IMR-90 (cell line): ENCODE measurements at regions not wholly inside any gene's neighbourhood (a gene's known extent, or its start where the extent isn't known, plus 50 kb on each side); places are given as distances from the start of the nearest gene placed in this dataset.

Experiments used
- ATAC-seq: fragments of 200-7000 bp; cut with Tn5 transposase; 2 replicates; pipeline ENCODE4 v1.9.1; 2020; ENCODE audit warnings: low read depth, mild to moderate bottlenecking, moderate library complexity
- BruUV-seq: library from RNA; stranded (reverse); fragments of 400-500 nt; replicated peaks from 2 replicates; lab custom pipeline; 2021; lab: Mats Ljungman, UMichigan
- CTCF ChIA-PET: fragments of 300-600 bp; formaldehyde crosslinking; extraction: SDS; loops from one replicate; lab custom pipeline; 2021; ENCODE audit warnings: antibody characterized with exemption; lab: Yijun Ruan, JAX
- POLR2A ChIA-PET: fragments of 300-600 bp; sonication (Branson Sonifier 250); formaldehyde crosslinking; loops from one replicate; lab custom pipeline; 2022; ENCODE audit warnings: antibody characterized with exemption; ENCODE audit not compliant: unreplicated experiment; lab: Charles Lee
- DNase-seq: peaks from one replicate; pipeline ENCODE4 v3.0.0; 2013
- H2AFZ ChIP-seq: replicated peaks from 2 replicates; pipeline ENCODE3; 2013; ENCODE audit warnings: low read length, mild to moderate bottlenecking; ENCODE audit not compliant: poor library complexity
- H2AK5ac ChIP-seq: 2 replicates; pipeline ENCODE4 v1.6.1; 2013; ENCODE audit warnings: low read depth, low read length, inconsistent platforms
- H2AK9ac ChIP-seq: replicated peaks from 2 replicates; pipeline ENCODE3; 2013; ENCODE audit warnings: mild to moderate bottlenecking, low read depth, low read length, moderate library complexity; ENCODE audit not compliant: poor library complexity
- H2BK120ac ChIP-seq: 2 replicates; pipeline ENCODE4 v1.6.1; 2013; ENCODE audit warnings: low read depth, low read length, inconsistent platforms
- H2BK15ac ChIP-seq: 3 replicates; pipeline ENCODE4 v1.6.1; 2013; ENCODE audit warnings: low read depth, low read length, inconsistent platforms
- H2BK20ac ChIP-seq: 2 replicates; pipeline ENCODE4 v1.6.1; 2013; ENCODE audit warnings: low read depth, mild to moderate bottlenecking, inconsistent platforms, low read length, moderate library complexity
- H2BK5ac ChIP-seq: 2 replicates; pipeline ENCODE4 v1.6.1; 2013; ENCODE audit warnings: mild to moderate bottlenecking, low read depth, low read length, inconsistent platforms; ENCODE audit not compliant: poor library complexity, severe bottlenecking
- H3K14ac ChIP-seq: replicated peaks from 2 replicates; pipeline ENCODE4 v1.6.1; 2013; ENCODE audit warnings: low read depth, low read length, inconsistent platforms
- H3K18ac ChIP-seq: 2 replicates; pipeline ENCODE4 v1.6.1; 2013; ENCODE audit warnings: low read depth, low read length, control low read depth
- H3K23ac ChIP-seq: 2 replicates; pipeline ENCODE4 v1.6.1; 2013; ENCODE audit warnings: low read depth, low read length, inconsistent platforms
- H3K27ac ChIP-seq: 2 replicates; pipeline ENCODE4 v1.5.1; 2013; ENCODE audit warnings: mild to moderate bottlenecking, control low read depth, low read length; ENCODE audit not compliant: insufficient read depth
- H3K27me3 ChIP-seq: 2 replicates; pipeline ENCODE4 v1.6.1; 2013; ENCODE audit warnings: low read length; ENCODE audit not compliant: control insufficient read depth, insufficient read depth
- H3K36me3 ChIP-seq: 2 replicates; pipeline ENCODE4 v1.6.1; 2013; ENCODE audit warnings: low read length, mixed read lengths; ENCODE audit not compliant: control insufficient read depth, insufficient read depth
- H3K4ac ChIP-seq: 2 replicates; pipeline ENCODE4 v1.6.1; 2013; ENCODE audit warnings: low read depth, low read length, inconsistent platforms
- H3K4me1 ChIP-seq: 2 replicates; pipeline ENCODE4 v1.6.1; 2013; ENCODE audit warnings: low read length, mixed read lengths; ENCODE audit not compliant: control insufficient read depth, insufficient read depth
- H3K4me2 ChIP-seq: 2 replicates; pipeline ENCODE4 v1.6.1; 2013; ENCODE audit warnings: low read depth, mild to moderate bottlenecking, control low read depth, low read length, moderate library complexity
- H3K4me3 ChIP-seq: 2 replicates; pipeline ENCODE4 v1.5.1; 2013; ENCODE audit warnings: low read depth, mild to moderate bottlenecking, control low read depth, low read length, moderate library complexity; ENCODE audit not compliant: insufficient read depth
- H3K56ac ChIP-seq: 2 replicates; pipeline ENCODE4 v1.6.1; 2013; ENCODE audit warnings: low read length, inconsistent platforms; ENCODE audit not compliant: insufficient read depth; ENCODE audit errors: extremely low read depth
- H3K79me1 ChIP-seq, 2 experiments: 2 replicates each; pipeline ENCODE4 v1.6.1; 2013; ENCODE audit warnings: low read length in 2 of 2, inconsistent platforms in 1 of 2, low read depth in 1 of 2
- H3K9ac ChIP-seq: 2 replicates; pipeline ENCODE4 v1.6.1; 2013; ENCODE audit warnings: low read depth, low read length, control low read depth
- H3K9me1 ChIP-seq: 2 replicates; pipeline ENCODE4 v1.6.1; 2013; ENCODE audit warnings: low read length, inconsistent platforms; ENCODE audit not compliant: insufficient read depth
- H3K9me3 ChIP-seq: 2 replicates; pipeline ENCODE4 v1.6.1; 2013; ENCODE audit warnings: low read length; ENCODE audit not compliant: control insufficient read depth, insufficient read depth
- H4K20me1 ChIP-seq: 2 replicates; pipeline ENCODE4 v1.6.1; 2013; ENCODE audit warnings: low read length, inconsistent platforms; ENCODE audit not compliant: insufficient read depth
- H4K5ac ChIP-seq: 2 replicates; pipeline ENCODE4 v1.6.1; 2013; ENCODE audit warnings: mild to moderate bottlenecking, low read depth, low read length, control low read depth
- H4K8ac ChIP-seq, 2 experiments: 2 replicates each; pipeline ENCODE4 v1.6.1; 2013; ENCODE audit warnings: low read depth in 2 of 2, low read length in 2 of 2, control low read depth in 1 of 2, inconsistent platforms in 1 of 2
- H4K91ac ChIP-seq: 2 replicates; pipeline ENCODE4 v1.6.1; 2013; ENCODE audit warnings: low read depth, low read length, inconsistent platforms; ENCODE audit not compliant: insufficient read depth
- MXI1 ChIP-seq: IDR thresholded peaks from 2 replicates; pipeline ENCODE4 v1.6.1; 2012; ENCODE audit warnings: low read depth, mild to moderate bottlenecking, low read length, moderate library complexity, borderline replicate concordance
- POLR2A ChIP-seq: IDR thresholded peaks from 2 replicates; pipeline ENCODE4 v1.6.1; 2012; ENCODE audit warnings: mild to moderate bottlenecking, low read depth, low read length
- RAD21 ChIP-seq: IDR thresholded peaks from 2 replicates; pipeline ENCODE4 v1.6.1; 2012; ENCODE audit warnings: low read length, improper control_type of control experiment
- SMC3 ChIP-seq: fragments of 150-350 bp; IDR thresholded peaks from 2 replicates; pipeline ENCODE4 v1.6.1; 2016; ENCODE audit warnings: low read depth, mild to moderate bottlenecking, antibody characterized with exemption, low read length, moderate library complexity
- WGBS, 2 experiments: methylation state at CpG; one replicate each; pipeline versions ENCODE4 v1.1.5 to v1.1.7; 2013; ENCODE audit warnings: missing lambda C conversion rate in 2 of 2; ENCODE audit not compliant: insufficient read length in 1 of 2; ENCODE audit errors: extremely low coverage in 2 of 2; 5-methylcytosine and 5-hydroxymethylcytosine counted together
- dilution Hi-C: fragments of 300-500 bp; cut with HindIII; formaldehyde crosslinking; loops from one replicate; pipeline ENCODE4 v1.14.3; 2018; ENCODE audit warnings: low sequenced_read_pairs; ENCODE audit not compliant: unreplicated experiment
- in situ Hi-C: fragments of 300-500 bp; cut with MboI; formaldehyde crosslinking; loops from 3 replicates; pipeline ENCODE4 v1.14.3; 2019; ENCODE audit warnings: low sequenced_read_pairs, inconsistent platforms, mixed read lengths
- intact Hi-C: fragments of 100-400 bp; cut with micrococcal nuclease; formaldehyde crosslinking; loops from 2 replicates; pipeline ENCODE4 v1.10.0; 2022

DNA sequence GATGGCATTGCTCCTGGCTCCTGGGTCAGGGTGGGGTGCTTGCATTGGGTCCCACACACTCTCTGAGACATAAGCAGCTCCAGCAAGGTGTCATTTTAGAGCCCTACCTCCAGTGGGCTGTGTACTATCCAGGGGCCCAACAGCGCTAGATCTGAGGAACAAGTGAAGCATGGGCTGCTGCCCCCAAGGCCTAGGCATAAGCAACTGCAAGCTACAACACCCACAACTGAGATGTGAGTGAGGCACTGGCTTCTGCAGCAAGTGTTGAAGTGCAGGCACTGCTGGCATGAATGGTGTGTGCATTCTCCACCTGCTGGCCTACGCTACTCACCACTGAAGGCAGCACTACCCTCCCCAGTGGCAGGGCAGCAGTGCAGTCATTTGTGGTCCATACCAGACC is 81.0 kb upstream of the STK39 start:
- H3K36me3 ChIP-seq: no peaks in the 10 kb centered on the region
- H3K9ac ChIP-seq: no peak overlapping the region
- H2BK15ac ChIP-seq: no peak overlapping the region
- no peak overlapping the region for H4K91ac ChIP-seq
- no peak overlapping the region for H2BK120ac ChIP-seq
- H3K56ac ChIP-seq: no peak overlapping the region
- ChIA-PET POLR2A (no interaction called here), CTCF (no interaction called here)
- dilution Hi-C loops: no loop called here
- H2BK5ac ChIP-seq: no peak overlapping the region
- H3K18ac ChIP-seq: no peak overlapping the region
- no peaks in the 10 kb centered on the region; the same call in 1 of the 2 replicates for H3K27me3 ChIP-seq
- H3K4me1 ChIP-seq: no peaks in the 10 kb centered on the region
- in situ Hi-C loops: no loop called here
- no peak overlapping the region for H2BK20ac ChIP-seq
- H4K20me1 ChIP-seq: no peaks in the 10 kb centered on the region
- DNase-seq: no peak
- no peak overlapping the region for H3K23ac ChIP-seq
- no peak overlapping the region for H2AFZ ChIP-seq
- no peak overlapping the region for H3K4ac ChIP-seq
- H3K27ac ChIP-seq: no peak overlapping the region
- H3K4me3 ChIP-seq: no peak overlapping the region
- intact Hi-C loops: no loop called here
- H3K9me3 ChIP-seq: no peaks in the 10 kb centered on the region
- no peak for ATAC-seq
- no peaks in the 10 kb centered on the region for H3K79me1 ChIP-seq
- no peaks in the 10 kb centered on the region for H3K9me1 ChIP-seq
- no TSS peak for BruUV-seq
- no peak overlapping the region for H4K5ac ChIP-seq
- 80% methylated on average over 1 of the region's 2 CpGs; no CpG with 5 or more reads in 1 of the 2 experiments for WGBS, 2 experiments
- no peak overlapping the region for H2AK5ac ChIP-seq
- no peak overlapping the region for H3K4me2 ChIP-seq
- H2AK9ac ChIP-seq: no peak overlapping the region
- TF ChIP-seq MXI1 (no peak), SMC3 (no peak), POLR2A (no peak), RAD21 (no peak)
- H3K14ac ChIP-seq: no peak overlapping the region
- no peak overlapping the region for H4K8ac ChIP-seq
